B cell (primary cell): ENCODE measurements at regions not wholly inside any gene's neighbourhood (a gene's known extent, or its start where the extent isn't known, plus 50 kb on each side); places are given as distances from the start of the nearest gene placed in this dataset.

Source experiments
- EZH2 ChIP-seq: IDR thresholded peaks from 2 replicates; pipeline ENCODE4 v1.6.1; 2012; ENCODE audit warnings: borderline replicate concordance, low read depth, mild to moderate bottlenecking, moderate library complexity, low read length; ENCODE audit not compliant: insufficient read depth, poor library complexity, severe bottlenecking
- TF ChIP-seq, protein P1 (sequence below): fragments of 200-600 bp; IDR thresholded peaks from one replicate; pipeline ENCODE4 v1.8.0; 2022; ENCODE audit warnings: antibody characterized with exemption, mild to moderate bottlenecking

DNA sequence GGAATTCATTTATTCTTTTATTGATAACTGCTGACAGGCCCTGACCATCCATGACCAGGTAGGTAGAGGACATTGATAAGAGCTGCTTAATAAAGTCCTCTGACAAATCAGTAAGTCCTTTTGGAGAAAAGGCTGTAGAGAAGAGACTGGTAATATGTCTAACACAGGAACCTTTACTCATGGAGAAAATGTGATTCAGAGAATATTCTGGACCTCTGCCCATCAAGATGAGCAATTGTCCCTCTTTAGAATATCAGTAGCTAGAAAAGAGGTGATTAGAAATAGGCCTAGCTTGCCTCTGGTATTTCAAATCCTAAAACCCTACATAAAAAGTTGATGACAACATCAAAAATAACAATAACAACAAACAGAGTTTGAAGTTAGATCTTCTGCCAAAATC lies 642.3 kb downstream of the TBC1D4 start:
- TF ChIP-seq, protein P1, sequence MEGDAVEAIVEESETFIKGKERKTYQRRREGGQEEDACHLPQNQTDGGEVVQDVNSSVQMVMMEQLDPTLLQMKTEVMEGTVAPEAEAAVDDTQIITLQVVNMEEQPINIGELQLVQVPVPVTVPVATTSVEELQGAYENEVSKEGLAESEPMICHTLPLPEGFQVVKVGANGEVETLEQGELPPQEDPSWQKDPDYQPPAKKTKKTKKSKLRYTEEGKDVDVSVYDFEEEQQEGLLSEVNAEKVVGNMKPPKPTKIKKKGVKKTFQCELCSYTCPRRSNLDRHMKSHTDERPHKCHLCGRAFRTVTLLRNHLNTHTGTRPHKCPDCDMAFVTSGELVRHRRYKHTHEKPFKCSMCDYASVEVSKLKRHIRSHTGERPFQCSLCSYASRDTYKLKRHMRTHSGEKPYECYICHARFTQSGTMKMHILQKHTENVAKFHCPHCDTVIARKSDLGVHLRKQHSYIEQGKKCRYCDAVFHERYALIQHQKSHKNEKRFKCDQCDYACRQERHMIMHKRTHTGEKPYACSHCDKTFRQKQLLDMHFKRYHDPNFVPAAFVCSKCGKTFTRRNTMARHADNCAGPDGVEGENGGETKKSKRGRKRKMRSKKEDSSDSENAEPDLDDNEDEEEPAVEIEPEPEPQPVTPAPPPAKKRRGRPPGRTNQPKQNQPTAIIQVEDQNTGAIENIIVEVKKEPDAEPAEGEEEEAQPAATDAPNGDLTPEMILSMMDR = no peak
- no peak for TF ChIP-seq EZH2
